Upper lobe of left lung (tissue), 4 donors: ENCODE measurements at regions not wholly inside any gene's neighbourhood (a gene's known extent, or its start where the extent isn't known, plus 50 kb on each side); places are given as distances from the start of the nearest gene placed in this dataset.

Source experiments
- POLR2A ChIP-seq, 4 donors: fragments of 450-650 bp; IDR thresholded peaks; one replicate each; pipeline ENCODE4 v1.5.1; 2016 to 2017; ENCODE audit warnings: antibody characterized with exemption in 4 of 4, mild to moderate bottlenecking in 2 of 4
- POLR2AphosphoS5 ChIP-seq, 2 donors: sonication (generic); formaldehyde crosslinking; IDR thresholded peaks; one replicate each; pipeline ENCODE4 v1.5.1; 2017; ENCODE audit warnings: antibody characterized with exemption in 2 of 2

- TF ChIP-seq POLR2A (IDR thresholded peaks at IDR 0.05) (no peak), POLR2AphosphoS5 (IDR thresholded peaks at IDR 0.05) (no peak)
Measured at GRCh38 chr3:22361521-22361920, 610.5 kb upstream of the ZNF385D start.
